ENCODE measurements at regions not wholly inside any gene's neighbourhood (a gene's known extent, or its start where the extent isn't known, plus 50 kb on each side); places are given as distances from the start of the nearest gene placed in this dataset.

GRCh38 chr2:21386666-21387065 lies 262.9 kb downstream of the TDRD15 start:
- DNase-seq (ENCODE audit: low read depth in 3 of 3, low spot score in 1 of 3), result no peak

DNA sequence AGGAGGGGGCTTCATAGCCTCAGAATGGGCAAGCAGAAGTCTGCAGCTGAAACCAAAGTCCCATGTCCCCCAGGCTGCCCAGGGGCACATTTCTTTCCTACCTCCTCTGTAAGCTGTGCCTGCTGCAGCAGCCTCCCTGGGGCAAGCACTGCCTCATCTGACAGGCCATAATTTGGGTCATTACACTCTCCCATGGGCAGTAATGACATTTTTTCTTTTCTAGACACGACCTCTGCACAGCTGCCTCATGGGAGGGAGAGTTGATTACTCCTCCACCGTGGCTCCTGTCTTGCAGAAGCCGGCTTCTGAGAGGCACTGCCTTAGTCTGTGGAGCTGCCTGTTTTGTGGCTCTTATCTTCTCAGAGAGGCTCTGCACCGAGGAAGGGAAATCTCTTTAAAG lies 268.9 kb downstream of the TDRD15 start:
- no peak for DNase-seq (ENCODE audit: low read depth in 3 of 3, low spot score in 1 of 3)

DNA sequence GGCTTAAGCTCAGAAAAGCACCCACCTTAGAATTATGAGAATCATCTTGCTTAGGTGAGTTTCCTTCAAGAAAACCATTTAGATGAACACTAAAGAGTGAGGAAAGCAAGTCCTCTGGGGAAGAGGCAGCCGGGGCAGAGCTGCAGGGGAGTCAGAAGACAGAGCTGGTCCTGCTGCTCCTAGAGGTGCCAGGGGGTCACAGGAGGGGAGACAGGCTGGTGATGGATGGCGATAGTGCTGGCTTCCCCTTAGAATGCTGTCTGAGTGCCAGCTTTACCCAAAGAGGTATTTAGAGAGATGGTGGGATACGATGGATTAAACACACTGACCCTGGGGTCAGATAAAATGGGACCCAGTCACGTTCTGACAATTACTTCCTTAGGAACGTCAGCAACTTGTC lies 269.4 kb downstream of the TDRD15 start:
- DNase-seq (ENCODE audit: low read depth in 3 of 3, low spot score in 1 of 3), result no peak

DNA sequence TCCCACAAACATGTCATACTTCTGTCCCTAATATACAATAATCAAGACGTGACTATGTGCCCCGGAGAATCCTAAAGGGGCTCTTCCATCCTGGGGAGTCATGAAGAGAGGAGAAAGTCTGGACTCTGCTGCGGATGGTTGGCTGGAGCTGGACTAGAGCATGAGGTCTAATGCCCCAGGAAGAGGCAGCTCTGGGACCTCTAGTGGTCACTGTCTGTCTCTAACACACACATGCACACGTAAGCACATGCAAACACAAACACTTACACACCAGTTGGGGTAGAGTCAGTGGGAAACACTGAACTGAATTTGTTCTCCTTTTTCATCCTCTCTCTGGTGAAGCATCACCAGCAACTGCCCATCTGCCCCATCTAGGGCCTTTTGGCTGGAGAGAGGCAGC lies 271.6 kb downstream of the TDRD15 start:
- DNase-seq (ENCODE audit: low read depth in 3 of 3, low spot score in 1 of 3), result no peak

DNA sequence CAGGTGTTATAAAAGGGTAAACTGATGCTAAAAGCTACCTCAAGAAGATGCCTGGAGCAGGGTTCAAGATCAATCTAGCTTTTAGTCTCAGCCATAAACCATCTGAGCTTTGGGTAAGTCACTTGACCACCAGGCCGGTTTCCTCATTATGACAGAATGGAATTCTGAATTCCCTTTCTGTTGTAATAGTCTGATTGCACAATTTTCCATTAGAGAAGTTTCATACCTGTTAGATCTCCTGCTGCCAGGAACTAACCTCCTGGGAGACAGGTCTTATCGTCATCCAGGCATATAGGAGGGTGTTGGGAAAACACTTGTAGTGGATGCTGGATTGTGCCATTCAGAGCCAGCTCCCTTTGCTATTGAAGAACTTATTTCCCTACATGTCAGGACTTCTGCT lies 272.5 kb downstream of the TDRD15 start:
- DNase-seq (ENCODE audit: low read depth in 3 of 3, low spot score in 1 of 3), result no peak

GRCh38 chr2:21401022-21401698 lies 277.4 kb downstream of the TDRD15 start:
- DNase-seq (ENCODE audit: low read depth in 3 of 3, low spot score in 1 of 3), result no peak

DNA sequence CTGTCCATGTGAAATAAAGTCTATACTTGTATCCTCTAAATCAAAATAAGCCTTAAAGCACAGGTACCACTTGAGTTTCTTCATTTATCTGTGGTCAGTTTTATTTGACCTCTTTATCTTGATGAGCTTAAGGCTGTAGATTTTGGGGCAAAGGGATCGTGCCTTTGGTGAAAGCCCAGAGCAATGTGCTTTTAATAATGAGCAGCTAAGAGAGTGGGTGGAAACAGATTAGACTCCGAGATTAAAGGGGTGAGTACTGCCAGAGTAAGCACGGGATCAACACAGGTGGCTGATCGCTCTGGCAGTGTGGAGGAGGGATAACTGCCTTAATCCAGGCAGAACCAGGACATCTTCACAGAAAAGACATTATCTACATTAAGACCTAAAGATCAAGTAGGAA lies 280.4 kb downstream of the TDRD15 start:
- DNase-seq (ENCODE audit: low read depth in 3 of 3, low spot score in 1 of 3), result no peak

DNA sequence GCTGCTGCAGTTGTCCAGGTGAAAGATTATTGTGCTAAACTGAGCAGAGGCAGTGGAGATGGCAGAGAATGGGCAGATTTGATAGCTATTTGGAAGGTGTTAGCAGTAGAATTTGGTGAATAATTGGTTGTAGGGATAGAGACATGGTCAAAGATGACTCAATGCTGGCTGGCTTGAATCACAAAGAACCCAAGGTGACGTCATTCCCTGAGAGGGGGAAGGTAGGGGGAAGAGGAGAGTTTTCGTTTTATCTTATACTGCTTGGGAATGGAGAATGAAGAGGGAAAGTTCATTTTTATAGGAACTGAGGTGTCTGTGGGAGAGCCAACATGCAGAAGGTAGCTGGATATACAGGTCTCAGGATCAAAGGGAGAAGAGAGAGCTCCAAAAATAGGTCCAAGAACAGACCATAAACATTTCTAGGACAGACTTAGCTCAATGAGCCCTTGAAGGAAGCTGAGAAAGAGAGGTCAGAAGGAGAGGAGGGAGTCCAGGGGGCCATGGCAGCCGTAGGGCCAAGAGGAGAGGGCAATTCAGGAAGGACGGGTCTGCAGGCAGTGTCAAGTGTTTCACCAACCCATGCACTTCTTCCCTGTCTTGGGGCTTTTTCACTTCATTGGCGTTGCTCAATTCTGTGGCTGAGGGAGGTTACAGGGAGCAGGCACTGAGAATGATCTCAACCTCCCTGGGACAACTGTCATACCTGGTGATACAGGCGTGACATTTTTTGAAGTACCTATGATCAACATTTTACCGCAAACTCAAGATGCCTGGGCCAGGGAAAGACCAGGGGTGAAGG lies 281.3 kb downstream of the TDRD15 start:
- DNase-seq (ENCODE audit: low read depth in 3 of 3, low spot score in 1 of 3), result no peak

DNA sequence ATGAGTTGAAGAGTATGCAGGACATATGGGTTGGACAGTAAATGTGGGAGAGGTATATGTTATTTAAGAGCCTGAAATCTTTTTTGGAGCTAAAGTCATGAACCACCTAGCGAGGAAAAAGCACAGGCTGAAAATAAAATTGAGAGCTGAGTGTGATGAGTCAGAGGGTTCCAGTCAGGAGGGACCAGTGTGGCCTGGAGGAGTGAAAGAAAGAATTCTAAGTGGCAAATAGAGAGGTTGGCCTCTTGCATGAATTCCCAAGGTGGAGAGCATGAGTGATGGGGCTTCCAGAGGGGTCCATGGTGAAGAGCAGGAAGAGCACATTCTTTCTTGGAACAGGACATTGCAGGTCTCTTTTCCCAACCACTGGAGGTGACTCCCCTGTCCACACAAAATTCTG lies 282.6 kb downstream of the TDRD15 start:
- no peak for DNase-seq (ENCODE audit: low read depth in 3 of 3, low spot score in 1 of 3)

DNA sequence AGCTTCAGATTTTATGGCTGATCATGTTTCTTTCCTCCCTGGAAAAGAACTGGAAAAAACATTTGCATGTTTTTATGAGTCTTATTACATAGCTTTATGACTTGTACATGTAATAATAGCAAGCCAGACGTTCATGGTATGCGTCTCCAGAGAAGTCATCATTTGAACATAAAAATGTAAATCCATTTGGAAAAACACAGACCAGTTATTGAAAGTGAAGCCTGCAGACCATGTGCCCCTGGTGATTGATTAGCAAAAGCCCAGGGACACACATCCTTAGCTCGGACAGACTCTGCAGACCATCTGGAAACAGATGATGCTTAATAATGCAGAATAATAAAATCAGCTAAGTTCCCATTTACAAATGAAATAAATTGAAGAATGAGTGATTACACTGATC lies 283.1 kb downstream of the TDRD15 start:
- no peak for DNase-seq (ENCODE audit: low read depth in 3 of 3, low spot score in 1 of 3)

- DNase-seq (ENCODE audit: low read depth in 3 of 3, low spot score in 1 of 3), result no peak
Observed at GRCh38 chr2:21407851-21408250, 284.1 kb downstream of the TDRD15 start.

DNA sequence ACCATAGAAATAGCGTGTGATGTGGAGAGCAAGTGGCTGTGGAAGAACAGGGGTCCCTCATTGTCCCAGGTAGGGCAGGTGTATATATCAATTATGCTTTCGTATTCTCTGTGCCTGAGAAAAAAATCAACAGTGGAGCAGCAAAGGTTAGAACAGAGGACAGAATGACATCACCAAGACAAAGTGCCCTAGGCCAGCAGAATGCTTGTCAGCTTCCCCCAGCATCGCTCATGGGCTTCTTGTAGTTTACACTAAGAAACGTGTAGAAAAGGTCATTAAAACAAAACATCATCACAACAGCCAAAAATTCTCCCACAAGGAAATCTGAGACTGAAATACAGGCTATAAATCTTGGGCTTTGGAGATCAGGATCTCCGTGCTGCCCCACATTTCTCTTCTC lies 288.0 kb downstream of the TDRD15 start:
- no peak for DNase-seq (ENCODE audit: low read depth in 3 of 3, low spot score in 1 of 3)

DNA sequence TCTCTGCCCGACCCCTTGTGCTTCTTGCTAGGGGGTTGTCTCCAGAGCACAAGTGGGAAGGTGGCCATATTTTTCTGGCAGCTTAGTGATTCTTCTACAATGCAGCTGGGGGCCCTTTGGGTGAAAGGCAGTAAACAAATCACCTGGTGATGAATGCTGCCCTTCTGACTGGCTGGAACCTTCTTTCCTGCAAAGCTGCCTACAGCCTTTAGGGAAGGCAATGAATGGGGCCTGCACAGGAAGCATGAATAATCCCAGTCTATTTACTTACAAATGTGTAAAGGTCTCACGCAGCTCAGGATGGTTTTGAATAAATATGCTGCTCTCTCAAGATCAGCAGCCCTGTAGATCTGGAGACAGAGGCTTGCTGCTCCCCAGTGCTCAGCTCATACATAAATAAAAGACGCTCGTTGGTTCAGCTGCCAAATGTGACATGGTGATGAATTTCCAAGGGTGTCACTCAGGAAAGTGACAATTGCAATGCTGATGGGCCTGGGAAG lies 289.2 kb downstream of the TDRD15 start:
- DNase-seq (ENCODE audit: low read depth in 3 of 3, low spot score in 1 of 3), result no peak

GRCh38 chr2:21415234-21415633 lies 291.5 kb downstream of the TDRD15 start:
- no peak for DNase-seq (ENCODE audit: low read depth in 3 of 3, low spot score in 1 of 3)

- no peak for DNase-seq (ENCODE audit: low read depth in 3 of 3, low spot score in 1 of 3)
Observed at GRCh38 chr2:21416226-21416625, 292.5 kb downstream of the TDRD15 start.

DNA sequence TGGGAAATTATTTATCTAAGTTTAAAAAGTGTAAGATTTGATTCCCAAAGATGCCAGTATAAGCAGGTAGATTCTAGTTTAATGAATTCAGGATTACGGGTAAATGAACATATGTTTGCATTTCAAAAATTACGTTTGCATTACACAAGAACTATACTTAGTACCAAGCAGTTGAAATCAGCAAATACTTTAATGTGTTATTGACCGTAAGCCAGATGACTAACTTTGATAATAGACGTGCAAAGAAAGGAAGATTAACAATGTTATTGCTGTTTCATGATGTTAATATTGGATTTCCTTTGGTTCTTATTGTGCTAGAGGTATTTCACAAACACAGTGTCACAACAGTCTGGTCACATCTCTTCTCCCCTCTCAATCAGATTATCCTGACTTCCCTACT lies 294.7 kb downstream of the TDRD15 start:
- DNase-seq (ENCODE audit: low read depth in 3 of 3, low spot score in 1 of 3), result no peak

DNA sequence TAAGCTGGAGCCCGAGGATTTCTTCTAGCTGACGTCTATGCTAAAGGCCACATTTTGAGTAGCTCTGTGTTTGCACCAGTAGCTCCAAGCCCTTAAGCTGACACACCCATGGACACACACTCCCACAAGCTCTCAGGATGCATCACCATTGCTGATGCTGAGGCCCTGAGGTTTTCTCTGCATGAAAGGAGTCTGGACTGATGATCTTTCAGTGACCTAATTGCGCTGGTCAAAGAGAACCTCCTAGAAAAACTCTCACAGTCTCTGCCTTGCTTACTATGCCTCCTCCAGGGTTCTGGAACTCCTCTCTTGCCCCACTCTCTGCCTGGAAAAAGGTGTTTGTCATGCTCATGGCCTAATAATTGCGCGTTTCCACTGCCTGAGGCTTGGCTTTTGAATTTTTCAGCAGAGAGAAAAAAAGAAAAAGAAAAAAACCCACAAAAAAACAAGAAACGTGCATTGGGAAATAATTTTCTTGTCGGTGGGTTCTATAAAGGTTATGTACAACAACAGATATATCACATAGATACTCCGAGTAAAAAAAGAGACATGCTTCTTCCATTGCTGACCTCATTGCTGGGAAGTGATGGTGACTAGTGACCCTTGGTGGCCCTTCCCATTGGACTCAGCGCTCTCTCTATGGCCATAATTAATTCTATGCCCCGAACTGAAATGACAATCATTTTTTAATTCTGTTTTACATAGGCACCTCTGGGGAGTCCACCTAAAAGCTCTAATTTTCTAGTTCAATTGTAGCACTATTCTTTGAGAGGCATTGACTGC lies 297.0 kb downstream of the TDRD15 start:
- DNase-seq (ENCODE audit: low read depth in 3 of 3, low spot score in 1 of 3), result no peak

DNA sequence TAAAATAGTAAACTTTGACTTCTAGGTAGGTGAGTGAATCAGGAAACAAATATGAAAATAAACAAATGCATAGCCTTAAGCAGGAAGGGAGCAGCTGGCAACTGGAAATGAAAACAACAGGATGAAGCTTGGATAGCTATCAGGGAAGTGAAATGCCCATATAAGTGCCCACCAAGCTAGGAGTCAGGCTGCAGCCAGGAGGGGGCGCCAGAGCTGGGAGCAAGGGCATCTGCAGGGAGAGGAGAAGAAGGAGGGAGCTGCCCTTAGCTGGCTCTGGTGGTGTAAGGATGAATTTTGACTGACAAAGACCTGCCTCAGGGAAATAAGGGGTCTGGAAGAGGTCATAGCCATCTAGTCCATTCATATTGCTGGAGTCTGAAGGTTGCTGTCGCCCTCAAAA lies 298.3 kb downstream of the TDRD15 start:
- no peak for DNase-seq (ENCODE audit: low read depth in 3 of 3, low spot score in 1 of 3)

DNA sequence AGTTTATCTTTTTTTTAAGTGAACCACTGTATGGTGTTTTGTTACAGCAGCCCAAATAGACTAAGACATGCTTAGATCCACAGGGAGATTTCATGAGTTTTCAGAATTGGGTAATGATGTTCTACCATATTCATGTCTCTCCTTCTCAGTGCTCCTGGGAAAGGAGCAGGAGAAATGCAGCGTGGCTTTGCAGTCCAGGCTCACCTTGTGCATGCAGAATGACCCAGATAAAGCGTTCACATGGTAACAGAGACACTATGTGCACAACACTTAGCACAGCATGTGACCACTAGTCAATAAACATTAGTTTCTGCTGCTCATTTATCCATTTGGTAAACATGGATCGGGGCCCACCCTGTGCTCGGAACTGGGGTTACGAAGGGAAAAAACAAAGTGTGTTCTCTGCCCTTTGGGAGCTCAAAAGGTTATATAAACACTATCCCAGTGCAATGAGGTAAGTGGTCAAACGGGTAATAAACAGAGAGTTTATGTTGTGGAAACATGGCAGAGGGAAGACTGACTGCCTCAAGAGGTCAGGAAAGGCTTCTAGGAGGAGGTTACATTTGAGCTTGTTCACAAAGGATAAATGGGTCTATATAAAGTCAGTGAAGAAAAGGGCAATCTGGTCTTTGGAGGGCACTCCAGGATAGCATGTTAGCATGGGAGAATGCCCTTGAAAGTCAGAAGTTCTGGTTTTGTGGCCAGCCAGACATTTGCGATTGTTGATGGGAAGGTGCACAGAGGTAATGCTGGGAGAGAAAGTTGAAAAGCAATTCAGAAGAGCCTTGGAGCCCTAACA lies 299.2 kb downstream of the TDRD15 start:
- DNase-seq (ENCODE audit: low read depth in 3 of 3, low spot score in 1 of 3), result no peak

DNA sequence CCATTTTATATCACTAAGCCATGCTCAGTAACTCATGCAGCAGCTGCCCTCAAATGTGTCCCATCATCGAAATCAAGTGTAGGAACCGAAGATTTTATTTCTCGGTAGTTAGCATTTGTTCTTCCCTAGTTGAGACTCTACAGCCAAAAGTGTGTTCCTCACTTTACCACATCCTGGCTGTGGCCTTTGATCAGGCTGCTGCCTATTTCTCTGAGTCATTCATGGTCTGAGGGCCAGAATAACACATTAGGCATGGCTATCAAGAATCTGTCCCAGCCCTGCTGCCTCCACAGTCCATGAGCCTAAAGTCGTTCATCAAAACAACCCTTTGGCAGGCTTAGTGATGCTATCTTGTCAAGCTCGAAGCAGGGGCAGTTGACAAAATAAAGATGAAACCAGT lies 300.1 kb downstream of the TDRD15 start:
- no peak for DNase-seq (ENCODE audit: low read depth in 3 of 3, low spot score in 1 of 3)

DNA sequence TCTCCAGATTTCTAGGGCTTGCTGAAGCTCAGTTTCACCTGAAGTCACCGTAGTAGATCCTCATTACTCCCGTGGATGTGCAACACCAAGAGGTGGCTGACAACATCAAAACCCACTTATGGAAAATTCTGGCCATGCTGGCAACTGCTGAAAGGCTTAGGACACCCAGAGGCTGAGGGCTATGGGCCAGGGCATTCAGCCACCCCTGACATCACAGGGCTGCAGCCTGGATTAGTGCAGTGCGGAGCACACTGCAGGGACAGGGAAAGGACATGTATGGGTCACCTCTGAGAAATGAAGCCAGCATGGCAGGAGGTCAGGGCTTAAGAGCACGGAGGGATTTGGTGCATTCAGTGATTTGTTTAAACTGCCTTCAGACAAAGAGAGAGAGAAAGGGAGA lies 300.6 kb downstream of the TDRD15 start:
- no peak for DNase-seq (ENCODE audit: low read depth in 3 of 3, low spot score in 1 of 3)

All from stimulated activated CD4-positive, alpha-beta T cell treated with anti-CD3 and anti-CD28 coated beads, TNF-alpha, amount 100 ng/mL, for 1 hour (primary cell).